HEK293T (cell line): ENCODE measurements at regions not wholly inside any gene's neighbourhood (a gene's known extent, or its start where the extent isn't known, plus 50 kb on each side); places are given as distances from the start of the nearest gene placed in this dataset.

Experiments
- BHLHE40 ChIP-seq: fragments of 450-650 bp; IDR thresholded peaks from 2 replicates; pipeline ENCODE4 v1.6.1; 2016; ENCODE audit warnings: mild to moderate bottlenecking, moderate library complexity, borderline replicate concordance
- CTBP1 ChIP-seq: fragments of 450-650 bp; IDR thresholded peaks from 2 replicates; pipeline ENCODE4 v1.6.1; 2016; ENCODE audit warnings: borderline replicate concordance
- ELF4 ChIP-seq: fragments of 450-650 bp; IDR thresholded peaks from 2 replicates; pipeline ENCODE4 v1.6.1; 2017; ENCODE audit warnings: antibody characterized with exemption
- FOXA1 ChIP-seq: fragments of 450-650 bp; IDR thresholded peaks from 2 replicates; pipeline ENCODE4 v1.6.1; 2016; ENCODE audit warnings: mild to moderate bottlenecking
- FOXM1 ChIP-seq: fragments of 450-650 bp; IDR thresholded peaks from 2 replicates; pipeline ENCODE4 v1.6.1; 2017; ENCODE audit warnings: mild to moderate bottlenecking, borderline replicate concordance
- HDGF ChIP-seq: fragments of 450-650 bp; IDR thresholded peaks from 2 replicates; pipeline ENCODE4 v1.6.1; 2017; ENCODE audit warnings: antibody characterized with exemption, borderline replicate concordance
- LEF1 ChIP-seq: fragments of 450-650 bp; IDR thresholded peaks from 2 replicates; pipeline ENCODE4 v1.6.1; 2017; ENCODE audit warnings: mild to moderate bottlenecking, borderline replicate concordance
- NFRKB ChIP-seq: fragments of 450-650 bp; IDR thresholded peaks from 2 replicates; pipeline ENCODE4 v1.6.1; 2016; ENCODE audit warnings: mild to moderate bottlenecking, moderate library complexity
- PKNOX1 ChIP-seq: fragments of 450-650 bp; IDR thresholded peaks from 2 replicates; pipeline ENCODE4 v1.6.1; 2016
- SP1 ChIP-seq: fragments of 450-650 bp; IDR thresholded peaks from 2 replicates; pipeline ENCODE4 v1.6.1; 2017
- SUZ12 ChIP-seq: fragments of 450-650 bp; IDR thresholded peaks from 2 replicates; pipeline ENCODE4 v1.6.1; 2016; ENCODE audit warnings: mild to moderate bottlenecking
- TARDBP ChIP-seq: fragments of 450-650 bp; IDR thresholded peaks from 2 replicates; pipeline ENCODE4 v1.6.1; 2016
- ZNF384 ChIP-seq: fragments of 450-650 bp; IDR thresholded peaks from 2 replicates; pipeline ENCODE4 v1.6.1; 2016

- TF ChIP-seq ZNF384 (no peak), ELF4 (no peak), BHLHE40 (no peak), SP1 (no peak), NFRKB (no peak), FOXA1 (no peak), FOXM1 (no peak), SUZ12 (no peak), LEF1 (no peak), TARDBP (no peak), CTBP1 (no peak), PKNOX1 (no peak), HDGF (no peak)
Observed at GRCh38 chr21:36534656-36535055, 54.7 kb upstream of the CLDN14 start.
